ENCODE measurements at regions not wholly inside any gene's neighbourhood (a gene's known extent, or its start where the extent isn't known, plus 50 kb on each side); places are given as distances from the start of the nearest gene placed in this dataset.

DNA sequence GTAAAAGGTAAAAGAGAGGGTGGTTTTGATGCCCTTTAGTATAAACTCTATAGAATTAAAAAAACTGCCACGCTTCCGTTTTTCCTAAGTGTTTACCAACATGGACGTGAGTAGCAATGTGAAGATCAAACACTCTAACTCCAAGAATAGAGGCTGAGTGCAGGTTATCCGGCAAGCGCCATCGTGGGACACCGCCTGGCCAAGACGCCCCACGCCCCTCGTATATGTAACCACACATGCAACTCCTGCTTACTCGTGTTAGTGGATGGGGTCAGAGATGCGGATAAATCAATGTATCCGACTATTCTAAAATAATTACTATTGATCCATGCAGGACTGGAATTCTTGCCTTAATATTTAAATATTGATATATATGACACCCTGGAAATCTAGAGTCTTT, 741.3 kb downstream of the GALR1 start:
- no peak for FAIRE-seq
- TF ChIP-seq TAF1 (IDR thresholded peaks at IDR 0.05; ENCODE audit: borderline replicate concordance, low read depth, low read length) (no peak), POLR2A (IDR thresholded peaks at IDR 0.05; ENCODE audit: low read depth, low read length) (no peak), POLR2AphosphoS5 (IDR thresholded peaks at IDR 0.05; ENCODE audit: low read depth, low read length) (no peak)
- DNase-seq (ENCODE audit: insufficient read length) = no peak

DNA sequence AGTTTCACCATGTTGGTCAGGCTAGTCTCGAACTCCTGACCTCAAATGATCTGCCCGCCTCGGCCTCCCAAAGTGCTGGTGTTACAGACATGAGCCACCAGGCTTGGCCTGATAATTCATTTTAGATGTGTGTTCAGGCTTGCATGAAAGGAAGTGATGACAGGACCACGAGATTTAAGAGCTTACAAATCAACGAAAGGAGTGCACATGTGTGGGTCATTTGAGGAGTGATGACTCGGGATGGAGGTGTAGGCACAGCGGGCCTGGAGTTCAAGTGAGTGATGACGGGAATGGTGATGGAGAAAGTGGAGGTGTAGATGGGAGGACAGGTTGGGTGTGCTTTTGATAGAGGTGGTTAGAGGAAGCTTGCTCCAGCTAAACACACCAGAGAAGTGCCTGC, 742.4 kb downstream of the GALR1 start:
- TF ChIP-seq TAF1 (IDR thresholded peaks at IDR 0.05; ENCODE audit: borderline replicate concordance, low read depth, low read length) (no peak), POLR2A (IDR thresholded peaks at IDR 0.05; ENCODE audit: low read depth, low read length) (no peak), POLR2AphosphoS5 (IDR thresholded peaks at IDR 0.05; ENCODE audit: low read depth, low read length) (no peak)
- DNase-seq (ENCODE audit: insufficient read length) = no peak

DNA sequence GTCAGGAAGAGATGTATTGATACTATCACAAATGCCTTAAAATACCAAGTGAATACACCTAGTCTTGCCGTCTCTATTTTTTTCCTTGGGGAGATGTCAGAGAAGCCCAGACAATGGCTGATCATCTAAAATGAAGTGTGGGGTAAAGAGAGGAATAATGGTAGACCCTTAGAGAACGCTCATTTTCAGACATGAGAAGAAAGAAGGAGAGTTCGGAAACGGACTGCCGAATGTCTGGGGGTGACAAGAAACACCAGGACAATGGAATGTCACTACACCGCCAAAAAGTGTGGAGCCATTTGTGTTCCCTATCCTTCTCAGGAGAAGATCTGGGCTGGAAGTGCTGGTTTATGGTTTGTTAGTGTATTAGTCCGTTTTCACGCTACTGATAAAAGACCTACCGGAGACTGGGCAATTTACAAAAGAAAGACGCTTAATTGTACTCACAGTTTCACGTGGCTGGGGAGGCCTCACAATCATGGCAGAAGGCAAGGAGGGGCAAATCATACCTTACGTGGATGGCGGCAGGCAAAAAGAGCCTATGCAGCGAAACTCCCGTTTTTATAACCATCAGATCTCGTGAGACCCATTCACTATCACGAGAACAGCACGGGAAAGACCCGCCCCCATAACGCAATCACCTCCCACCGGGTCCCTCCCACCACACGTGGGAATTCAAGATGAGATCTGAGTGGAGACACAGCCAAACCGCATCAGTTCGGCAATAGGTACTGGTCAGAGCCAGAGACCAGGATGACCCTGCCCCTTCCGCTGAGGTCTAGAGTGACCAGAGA, 743.7 kb downstream of the GALR1 start:
- no peak for TF ChIP-seq TAF1 (IDR thresholded peaks at IDR 0.05; ENCODE audit: borderline replicate concordance, low read depth, low read length)
- no peak for TF ChIP-seq POLR2AphosphoS5 (IDR thresholded peaks at IDR 0.05; ENCODE audit: low read depth, low read length)
- TF ChIP-seq POLR2A (IDR thresholded peaks at IDR 0.05; ENCODE audit: low read depth, low read length) = no peak
- FAIRE-seq (no peak), DNase-seq (ENCODE audit: insufficient read length) (no peak)

More for the DNA sequence above, 742.4 kb downstream of the GALR1 start:
- FAIRE-seq = no peak

DNA sequence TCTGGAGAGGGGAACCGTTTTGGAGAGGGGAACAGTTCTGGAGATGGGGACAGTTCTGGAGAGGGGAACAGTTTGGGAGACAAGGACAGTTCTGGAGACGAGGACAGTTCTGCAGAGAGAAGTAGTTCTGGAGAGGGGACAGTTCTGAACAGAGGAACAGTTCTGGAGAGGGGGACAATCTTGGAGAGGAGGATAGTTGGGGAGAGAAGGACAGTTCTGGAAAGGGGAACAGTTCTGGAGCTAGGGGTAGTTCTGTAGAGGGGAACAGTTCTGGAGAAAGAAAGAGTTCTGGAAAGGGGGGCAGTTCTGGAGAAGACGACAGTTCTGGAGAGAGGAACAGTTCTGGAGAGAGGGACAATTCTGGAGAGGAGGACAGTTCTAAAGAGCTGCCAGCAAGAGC, 745.9 kb downstream of the GALR1 start:
- no peak for FAIRE-seq
- no peak for TF ChIP-seq TAF1 (IDR thresholded peaks at IDR 0.05; ENCODE audit: borderline replicate concordance, low read depth, low read length)
- TF ChIP-seq POLR2AphosphoS5 (IDR thresholded peaks at IDR 0.05; ENCODE audit: low read depth, low read length) = no peak
- TF ChIP-seq POLR2A (IDR thresholded peaks at IDR 0.05; ENCODE audit: low read depth, low read length) = no peak
- DNase-seq (ENCODE audit: insufficient read length) = no peak

DNA sequence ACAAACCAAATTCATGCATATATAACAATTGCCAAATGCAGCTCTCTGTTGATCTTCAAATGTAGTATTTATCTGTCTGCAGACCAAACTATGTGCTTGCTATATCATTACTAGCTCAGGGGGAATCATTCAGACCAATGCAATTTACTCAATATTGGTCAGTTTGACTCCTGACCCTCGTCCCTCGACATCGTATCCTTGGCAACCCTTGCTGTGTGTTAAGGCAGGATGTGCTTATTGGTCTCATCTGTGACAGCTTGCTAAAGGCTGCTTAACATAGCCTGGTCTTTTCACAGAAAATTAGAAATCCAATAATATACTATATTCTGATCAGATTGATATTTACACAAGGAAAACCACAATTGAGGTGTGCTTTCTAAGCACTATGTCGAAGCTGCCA, 747.1 kb downstream of the GALR1 start:
- TF ChIP-seq TAF1 (IDR thresholded peaks at IDR 0.05; ENCODE audit: borderline replicate concordance, low read depth, low read length) (no peak), POLR2A (IDR thresholded peaks at IDR 0.05; ENCODE audit: low read depth, low read length) (no peak), POLR2AphosphoS5 (IDR thresholded peaks at IDR 0.05; ENCODE audit: low read depth, low read length) (no peak)
- no peak for FAIRE-seq
- DNase-seq (ENCODE audit: insufficient read length) = no peak

DNA sequence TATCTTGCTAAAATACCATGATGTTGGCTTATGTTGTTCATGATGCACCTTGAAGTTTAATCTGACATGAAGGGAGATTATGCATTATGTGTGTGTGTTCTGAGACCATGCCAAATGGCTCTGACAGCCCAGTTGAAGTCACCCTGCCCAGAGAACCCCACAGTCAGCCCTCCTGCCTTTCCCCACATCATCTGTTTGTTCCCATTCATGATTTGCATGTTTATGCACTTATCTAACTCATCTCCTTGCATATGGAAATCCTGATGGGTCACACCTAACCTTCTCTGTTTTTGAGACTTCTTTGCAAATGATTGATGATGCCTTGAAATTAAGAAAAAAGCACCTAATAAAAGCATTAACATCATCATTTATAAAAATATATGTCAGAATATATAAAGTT, 752.2 kb downstream of the GALR1 start:
- TF ChIP-seq POLR2A (IDR thresholded peaks at IDR 0.05; ENCODE audit: low read depth, low read length) (no peak), POLR2AphosphoS5 (IDR thresholded peaks at IDR 0.05; ENCODE audit: low read depth, low read length) (no peak), TAF1 (IDR thresholded peaks at IDR 0.05; ENCODE audit: borderline replicate concordance, low read depth, low read length) (no peak)
- FAIRE-seq (no peak), DNase-seq (ENCODE audit: insufficient read length) (no peak)

DNA sequence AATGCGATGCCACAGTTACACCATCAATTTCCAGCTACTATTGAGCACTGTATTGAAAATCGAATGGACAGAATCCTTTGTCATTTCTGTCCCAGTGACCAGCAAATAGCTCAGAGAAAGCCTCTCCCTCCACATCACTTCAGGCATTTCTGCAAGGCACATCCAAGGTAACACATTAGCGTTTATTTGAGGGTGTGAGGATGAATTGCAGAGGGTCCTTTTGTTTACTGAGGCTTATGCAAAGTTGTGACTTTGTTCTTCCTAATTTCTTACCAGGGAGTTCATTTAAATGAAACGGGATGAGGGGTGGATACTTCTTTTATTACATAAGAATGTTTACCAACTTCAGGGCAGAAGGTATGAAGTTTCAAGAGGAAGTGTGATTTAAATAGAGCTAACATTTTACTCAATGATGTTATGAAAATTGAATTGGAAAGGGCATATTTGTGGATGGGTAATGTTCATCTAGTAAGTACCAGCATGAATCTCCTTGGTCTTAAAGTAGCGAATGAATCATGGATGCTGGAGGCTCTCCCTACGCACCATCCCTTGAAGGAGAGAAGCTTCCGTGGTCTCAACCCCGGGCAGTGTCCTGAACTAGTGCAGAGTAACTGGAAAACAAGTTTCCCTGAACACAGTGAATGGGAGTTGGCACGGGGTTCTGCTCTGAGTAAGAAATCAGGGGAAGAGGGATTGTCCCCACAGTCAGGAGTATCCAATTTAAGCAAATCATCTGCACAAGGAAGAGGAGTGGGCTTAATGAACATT, 756.5 kb downstream of the GALR1 start:
- FAIRE-seq (no peak), DNase-seq (ENCODE audit: insufficient read length) (no peak)
- TF ChIP-seq POLR2AphosphoS5 (IDR thresholded peaks at IDR 0.05; ENCODE audit: low read depth, low read length) (no peak), TAF1 (IDR thresholded peaks at IDR 0.05; ENCODE audit: borderline replicate concordance, low read depth, low read length) (no peak), POLR2A (IDR thresholded peaks at IDR 0.05; ENCODE audit: low read depth, low read length) (no peak)

DNA sequence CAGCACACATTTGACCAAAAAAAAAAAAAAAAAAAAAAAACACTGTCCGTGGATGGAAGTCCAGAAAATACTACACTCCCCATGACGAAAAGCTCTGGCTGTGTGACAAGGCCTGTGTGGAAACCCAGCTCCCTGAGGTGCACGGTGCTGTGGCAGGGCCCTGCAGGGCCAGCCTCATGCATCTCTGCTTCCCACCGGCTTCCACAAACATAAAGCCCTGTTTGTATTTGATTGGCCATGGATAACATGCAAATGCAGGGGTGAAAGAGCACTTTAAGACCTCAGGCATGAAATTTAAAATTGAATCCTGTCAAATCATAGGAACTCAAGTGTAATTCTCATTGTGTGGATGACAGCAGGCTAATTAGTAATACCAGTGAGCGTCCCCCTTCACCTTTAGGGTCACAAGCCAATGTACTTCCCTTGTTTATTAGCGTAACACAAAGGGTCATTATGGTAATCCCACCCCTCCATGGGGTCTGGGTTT, 757.2 kb downstream of the GALR1 start:
- DNase-seq (ENCODE audit: insufficient read length) (no peak), FAIRE-seq (no peak)
- no peak for TF ChIP-seq POLR2A (IDR thresholded peaks at IDR 0.05; ENCODE audit: low read depth, low read length)
- no peak for TF ChIP-seq POLR2AphosphoS5 (IDR thresholded peaks at IDR 0.05; ENCODE audit: low read depth, low read length)
- TF ChIP-seq TAF1 (IDR thresholded peaks at IDR 0.05; ENCODE audit: borderline replicate concordance, low read depth, low read length) = no peak

DNA sequence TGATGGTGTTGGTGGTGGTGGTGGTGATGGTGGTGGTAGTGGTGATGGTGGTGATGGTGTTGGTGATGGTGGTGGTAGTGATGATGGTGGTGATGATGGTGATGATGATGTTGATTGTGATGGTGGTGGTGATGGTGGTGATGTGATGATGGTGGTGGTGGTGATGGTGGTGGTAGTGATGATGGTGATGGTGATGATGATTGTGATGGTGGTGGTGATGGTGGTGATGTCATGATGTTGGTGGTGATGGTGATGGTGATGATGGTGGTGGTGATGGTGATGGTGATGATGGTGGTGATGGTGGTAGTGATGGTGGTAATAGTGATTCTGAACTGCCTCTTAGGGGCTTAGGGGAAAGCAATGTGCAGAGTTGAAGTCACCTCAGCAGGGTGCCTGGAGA, 760.7 kb downstream of the GALR1 start:
- FAIRE-seq (no peak), DNase-seq (ENCODE audit: insufficient read length) (no peak)
- TF ChIP-seq POLR2AphosphoS5 (IDR thresholded peaks at IDR 0.05; ENCODE audit: low read depth, low read length) = no peak

DNA sequence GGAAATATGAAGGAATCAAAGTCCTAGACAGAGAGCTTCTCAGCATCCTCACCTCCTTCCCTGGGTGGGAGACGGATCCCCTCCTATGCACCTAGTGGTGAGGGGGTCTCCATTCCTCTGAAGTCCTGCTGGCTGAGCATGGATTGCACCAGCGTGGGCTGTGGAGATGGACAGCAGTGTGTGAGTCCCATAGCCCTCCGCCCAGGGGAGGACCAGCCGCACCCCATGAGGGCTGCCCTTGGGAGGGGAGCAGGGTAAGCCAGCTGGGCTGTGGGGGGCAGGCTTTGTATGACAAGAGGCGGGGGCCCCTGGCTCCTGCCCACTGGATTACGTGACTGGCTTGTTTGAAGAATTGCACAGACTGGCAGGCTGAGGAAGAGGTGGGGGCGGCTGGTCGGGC, 768.2 kb downstream of the GALR1 start:
- TF ChIP-seq TAF1 (IDR thresholded peaks at IDR 0.05; ENCODE audit: borderline replicate concordance, low read depth, low read length) (no peak), POLR2A (IDR thresholded peaks at IDR 0.05; ENCODE audit: low read depth, low read length) (no peak), POLR2AphosphoS5 (IDR thresholded peaks at IDR 0.05; ENCODE audit: low read depth, low read length) (no peak)
- no peak for DNase-seq (ENCODE audit: insufficient read length)
- no peak for FAIRE-seq

DNA sequence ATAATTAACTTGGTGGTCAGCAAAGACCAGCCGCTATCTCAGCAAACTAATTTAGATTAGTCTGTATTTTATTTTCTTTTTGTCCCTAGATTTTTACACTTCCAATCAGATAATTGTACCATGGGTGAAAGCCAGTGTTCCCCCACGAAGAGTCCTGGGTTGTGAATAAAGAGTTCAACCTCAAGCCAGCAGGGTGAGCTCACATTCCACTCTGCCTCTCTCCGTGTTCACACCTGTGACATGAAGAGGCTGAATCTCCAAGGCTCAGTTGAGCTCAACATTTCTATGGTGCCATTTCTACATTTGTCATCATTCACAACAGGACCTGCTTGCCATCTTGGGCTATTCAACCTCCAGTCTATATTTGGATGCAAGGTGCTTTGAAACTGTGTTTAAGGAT, 771.5 kb downstream of the GALR1 start:
- TF ChIP-seq POLR2AphosphoS5 (IDR thresholded peaks at IDR 0.05; ENCODE audit: low read depth, low read length) (no peak), POLR2A (IDR thresholded peaks at IDR 0.05; ENCODE audit: low read depth, low read length) (no peak), TAF1 (IDR thresholded peaks at IDR 0.05; ENCODE audit: borderline replicate concordance, low read depth, low read length) (no peak)
- FAIRE-seq = no peak
- no peak for DNase-seq (ENCODE audit: insufficient read length)

DNA sequence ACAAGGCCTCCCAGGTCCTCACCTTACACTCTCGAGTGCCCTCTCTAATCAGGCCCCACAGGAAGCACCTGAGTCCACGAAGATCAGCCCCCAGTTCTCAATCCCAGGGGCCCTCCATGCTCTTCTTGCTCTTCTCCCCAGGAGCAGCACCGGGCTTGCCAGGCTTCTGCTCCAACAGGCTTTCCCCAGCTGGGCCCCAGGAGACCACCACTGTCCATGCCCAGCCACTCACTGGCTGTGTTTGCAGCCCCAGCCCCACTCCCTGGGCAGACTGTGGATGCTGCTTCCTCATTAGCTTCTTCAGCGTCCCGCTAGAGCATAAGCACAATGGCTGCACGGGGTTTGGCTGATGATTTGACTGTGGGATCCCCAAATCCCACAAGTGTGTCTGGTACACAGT, 781.9 kb downstream of the GALR1 start:
- TF ChIP-seq POLR2AphosphoS5 (IDR thresholded peaks at IDR 0.05; ENCODE audit: low read depth, low read length) (no peak), TAF1 (IDR thresholded peaks at IDR 0.05; ENCODE audit: borderline replicate concordance, low read depth, low read length) (no peak), POLR2A (IDR thresholded peaks at IDR 0.05; ENCODE audit: low read depth, low read length) (no peak)
- no peak for FAIRE-seq
- no peak for DNase-seq (ENCODE audit: insufficient read length)

Data from GM12892 (cell line).